Suprapubic skin (tissue), 3 donors: ENCODE measurements at regions not wholly inside any gene's neighbourhood (a gene's known extent, or its start where the extent isn't known, plus 50 kb on each side); places are given as distances from the start of the nearest gene placed in this dataset.

Experiments used
- POLR2AphosphoS5 ChIP-seq, 3 donors: sonication (generic); formaldehyde crosslinking; IDR thresholded peaks; one replicate each; pipeline ENCODE4 v1.6.1; 2017; ENCODE audit warnings: antibody characterized with exemption in 3 of 3
- TF ChIP-seq, protein P1 (sequence below), 2 donors: fragments of 200-600 bp in 1 of 2; fragments of 450-650 bp in 1 of 2; sonication (generic) in 1 of 2; IDR thresholded peaks; one replicate each; pipeline ENCODE4 v1.5.1; 2016 to 2019; ENCODE audit warnings: antibody characterized with exemption in 2 of 2, mild to moderate bottlenecking in 1 of 2, moderate library complexity in 1 of 2

DNA sequence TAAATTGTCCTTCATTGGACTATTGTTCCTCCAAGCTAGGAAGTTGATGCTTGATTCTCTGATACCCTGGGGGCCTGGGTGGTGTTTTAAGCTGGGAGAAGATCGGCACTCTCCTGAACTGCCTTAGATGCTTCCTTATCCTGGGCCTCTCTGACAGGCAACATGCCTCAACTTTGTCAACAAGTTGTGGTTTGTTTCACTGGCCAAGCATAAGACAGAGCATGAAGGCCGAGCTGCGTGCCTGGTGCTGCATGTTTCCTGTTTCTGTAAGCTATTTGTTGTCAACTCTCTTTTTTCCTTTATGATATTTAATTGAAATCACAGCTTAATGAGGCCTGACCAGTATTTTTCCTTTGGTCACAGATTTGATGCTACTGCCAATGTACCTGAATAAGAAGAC lies 187.6 kb upstream of the TNC start:
- TF ChIP-seq, protein P1, sequence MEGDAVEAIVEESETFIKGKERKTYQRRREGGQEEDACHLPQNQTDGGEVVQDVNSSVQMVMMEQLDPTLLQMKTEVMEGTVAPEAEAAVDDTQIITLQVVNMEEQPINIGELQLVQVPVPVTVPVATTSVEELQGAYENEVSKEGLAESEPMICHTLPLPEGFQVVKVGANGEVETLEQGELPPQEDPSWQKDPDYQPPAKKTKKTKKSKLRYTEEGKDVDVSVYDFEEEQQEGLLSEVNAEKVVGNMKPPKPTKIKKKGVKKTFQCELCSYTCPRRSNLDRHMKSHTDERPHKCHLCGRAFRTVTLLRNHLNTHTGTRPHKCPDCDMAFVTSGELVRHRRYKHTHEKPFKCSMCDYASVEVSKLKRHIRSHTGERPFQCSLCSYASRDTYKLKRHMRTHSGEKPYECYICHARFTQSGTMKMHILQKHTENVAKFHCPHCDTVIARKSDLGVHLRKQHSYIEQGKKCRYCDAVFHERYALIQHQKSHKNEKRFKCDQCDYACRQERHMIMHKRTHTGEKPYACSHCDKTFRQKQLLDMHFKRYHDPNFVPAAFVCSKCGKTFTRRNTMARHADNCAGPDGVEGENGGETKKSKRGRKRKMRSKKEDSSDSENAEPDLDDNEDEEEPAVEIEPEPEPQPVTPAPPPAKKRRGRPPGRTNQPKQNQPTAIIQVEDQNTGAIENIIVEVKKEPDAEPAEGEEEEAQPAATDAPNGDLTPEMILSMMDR (IDR thresholded peaks at IDR 0.05) = no peak
- TF ChIP-seq POLR2AphosphoS5 (IDR thresholded peaks at IDR 0.05) = no peak
